ENCODE measurements at regions not wholly inside any gene's neighbourhood (a gene's known extent, or its start where the extent isn't known, plus 50 kb on each side); places are given as distances from the start of the nearest gene placed in this dataset.

DNA sequence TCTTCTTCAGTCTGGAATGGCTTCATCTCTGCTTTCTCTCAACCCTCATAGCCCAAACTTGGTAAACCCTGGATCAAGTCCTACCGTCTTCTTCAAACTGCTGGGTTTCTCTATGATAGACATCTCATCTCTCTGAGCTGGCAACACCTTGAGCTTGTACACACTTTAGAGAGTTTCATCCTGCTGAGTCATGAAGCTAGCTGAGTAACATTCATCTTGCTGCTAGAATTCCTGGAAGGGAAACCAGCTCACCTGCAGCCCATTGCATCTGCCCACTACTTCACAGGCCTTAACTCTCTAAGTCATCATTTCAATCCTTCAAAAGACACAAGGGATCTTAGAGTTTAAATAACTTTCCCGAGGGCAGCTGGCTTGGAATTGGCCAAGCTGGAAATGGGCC, 175.5 kb upstream of the RORA start:
- no peak for TF ChIP-seq POLR2AphosphoS5 (IDR thresholded peaks at IDR 0.05; ENCODE audit: insufficient read depth, low read depth, low read length)
- no peak for TF ChIP-seq CTCF (IDR thresholded peaks at IDR 0.05; ENCODE audit: extremely low read depth in 1 of 2, insufficient read depth in 1 of 2, low read depth in 1 of 2, low read length in 2 of 2)
- TF ChIP-seq GATA2 (IDR thresholded peaks at IDR 0.05; ENCODE audit: insufficient read depth, insufficient read length, low read depth, low read length), result no peak
- no peak for TF ChIP-seq POLR2A (IDR thresholded peaks at IDR 0.05; ENCODE audit: low read depth, low read length)
- no peak for TF ChIP-seq MAX (IDR thresholded peaks at IDR 0.05; ENCODE audit: insufficient read depth, insufficient read length)
- no peak for TF ChIP-seq EZH2 (IDR thresholded peaks at IDR 0.05; ENCODE audit: borderline replicate concordance, low read depth, low read length, severe bottlenecking)
- no peak for TF ChIP-seq FOS (IDR thresholded peaks at IDR 0.05; ENCODE audit: borderline replicate concordance, insufficient read depth, low read length)
